HG03045 (cell line): ENCODE measurements at regions not wholly inside any gene's neighbourhood (a gene's known extent, or its start where the extent isn't known, plus 50 kb on each side); places are given as distances from the start of the nearest gene placed in this dataset.
"Not testable (repeated sequence)": the region's sequence is repeated elsewhere in the genome, so short reads cannot be mapped to it uniquely, and the experiment has no call there.

Experiments used
- ATAC-seq: cut with Tn5 transposase; IDR thresholded peaks from one replicate; pipeline ENCODE4 v1.9.1; 2021; ENCODE audit warnings: mild to moderate bottlenecking, moderate library complexity; ENCODE audit not compliant: unreplicated experiment

- ATAC-seq: no peak
Measured at GRCh38 chr14:61171727-61172126, 109.4 kb downstream of the TMEM30B start.

- ATAC-seq: no peak
Measured at GRCh38 chr14:61168141-61168540, 113.0 kb downstream of the TMEM30B start.

GRCh38 chr14:61167642-61168041, 113.5 kb downstream of the TMEM30B start:
- no peak for ATAC-seq

DNA sequence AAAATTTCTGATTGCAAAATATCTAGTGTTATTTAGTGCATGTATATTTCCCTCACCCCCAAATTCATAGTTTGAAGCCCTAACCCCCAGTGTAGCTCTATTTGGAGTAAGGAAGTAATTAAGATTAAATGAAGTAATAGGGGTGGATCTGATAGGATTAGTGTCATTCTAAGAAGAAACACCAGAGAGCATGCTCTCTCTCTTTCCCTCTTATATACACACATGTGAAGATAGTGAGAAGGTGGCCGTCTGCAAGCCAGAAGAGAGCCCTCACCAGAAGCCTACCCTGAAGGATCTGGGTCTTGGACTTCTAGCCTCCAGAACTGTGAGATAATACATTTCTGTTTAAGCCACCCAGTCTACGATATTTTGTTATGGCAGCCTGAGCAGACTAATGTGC, 120.3 kb downstream of the TMEM30B start:
- ATAC-seq: no peak

DNA sequence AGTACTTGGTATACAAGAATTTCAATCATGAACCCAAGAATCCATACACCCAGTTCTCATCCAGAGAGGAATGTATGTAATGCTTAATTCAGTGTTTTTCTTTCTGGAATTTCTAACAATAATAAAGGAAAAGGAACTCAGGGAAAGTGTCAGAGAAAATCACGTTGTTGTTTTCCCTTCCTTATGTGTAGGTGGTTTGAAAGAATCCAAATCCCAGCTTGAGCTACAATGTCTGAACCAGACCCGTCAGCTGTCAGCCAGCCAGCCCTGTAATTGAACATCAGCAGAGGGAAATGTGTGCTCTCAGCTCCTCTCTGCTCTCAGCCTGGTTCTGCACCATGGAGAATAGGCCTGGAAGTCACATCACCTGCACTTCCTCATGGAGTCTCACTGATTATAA, 126.5 kb downstream of the TMEM30B start:
- ATAC-seq: no peak

DNA sequence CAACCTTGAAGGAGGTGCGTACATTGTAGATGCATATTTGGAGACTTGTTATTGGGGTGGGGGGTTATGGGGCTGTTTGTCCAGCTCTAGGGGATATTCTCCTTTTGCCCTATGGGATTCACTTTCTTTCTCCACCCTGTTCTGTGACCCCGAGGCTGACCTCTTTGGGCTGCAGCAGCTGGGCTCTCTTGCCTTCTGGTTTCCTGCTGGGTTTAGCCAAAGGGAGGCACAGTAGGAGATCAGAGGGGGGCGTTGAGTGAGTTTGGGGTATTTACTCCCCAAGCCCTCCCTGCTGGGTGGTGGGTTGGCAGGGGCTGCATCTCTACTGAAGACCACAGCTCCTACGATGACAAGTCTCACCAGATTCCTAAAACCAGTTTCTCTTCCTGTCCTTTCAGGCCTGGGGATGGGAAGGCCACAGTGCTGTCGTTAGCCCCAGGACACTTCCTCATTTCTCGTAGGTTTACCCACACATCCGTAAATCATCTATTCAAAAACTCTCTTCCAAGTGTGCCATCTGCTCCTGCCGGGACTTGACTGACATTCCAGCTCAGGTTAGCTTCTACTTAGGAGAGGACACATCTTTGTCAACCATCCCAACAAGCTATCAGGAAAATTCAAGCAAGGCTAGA, 127.1 kb downstream of the TMEM30B start:
- ATAC-seq: no peak

GRCh38 chr14:61153431-61153830, 127.7 kb downstream of the TMEM30B start:
- ATAC-seq: no peak

DNA sequence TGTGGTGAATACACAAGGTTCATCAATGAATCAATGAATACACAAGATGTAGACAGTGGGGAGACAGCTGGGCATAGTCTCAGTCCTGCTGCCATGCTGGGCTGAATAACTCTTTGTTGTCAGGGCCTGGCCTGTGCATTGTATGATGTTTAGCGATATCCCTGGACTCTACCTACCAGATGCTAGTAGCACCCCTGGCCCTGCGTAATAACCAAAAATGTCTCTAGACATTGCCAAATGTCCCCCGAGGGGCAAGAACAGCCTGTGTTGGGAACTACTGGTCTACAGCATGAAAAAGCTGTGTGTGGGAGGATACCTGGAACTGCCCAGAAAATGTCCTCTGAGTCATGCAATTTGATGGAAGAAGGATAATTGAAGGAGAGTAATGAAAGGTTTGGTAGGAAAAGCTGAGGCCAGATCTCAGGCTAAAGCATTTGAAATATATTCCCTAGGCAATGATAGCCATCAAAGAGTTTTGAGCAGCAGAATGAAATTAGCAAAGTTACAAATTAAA, 128.2 kb downstream of the TMEM30B start:
- no peak for ATAC-seq

DNA sequence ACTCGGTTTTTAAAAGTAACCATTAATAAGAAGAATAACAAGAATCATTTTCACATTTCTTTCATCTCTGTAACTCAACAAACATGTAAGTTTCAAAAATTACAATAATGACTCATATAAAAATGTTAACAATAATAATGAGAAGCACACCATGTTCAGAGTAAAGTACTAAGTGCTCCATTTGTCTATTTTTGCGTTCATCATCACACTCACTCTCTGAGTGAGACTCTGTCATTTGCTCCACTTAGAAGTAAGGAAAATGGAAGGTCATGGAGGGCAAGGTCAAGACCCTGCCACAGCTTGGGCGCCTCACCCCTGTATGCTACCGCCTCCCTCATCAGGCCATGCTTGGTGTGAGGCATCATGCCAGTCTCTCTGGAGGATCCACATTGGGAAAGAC, 129.9 kb downstream of the TMEM30B start:
- no peak for ATAC-seq

GRCh38 chr14:61150851-61151250, 130.3 kb downstream of the TMEM30B start:
- ATAC-seq: no peak

- no peak for ATAC-seq
Measured at GRCh38 chr14:61149896-61150295, 131.2 kb downstream of the TMEM30B start.

GRCh38 chr14:61148742-61149350, 132.3 kb downstream of the TMEM30B start:
- no peak for ATAC-seq

GRCh38 chr14:61147831-61148549, 133.1 kb downstream of the TMEM30B start:
- ATAC-seq: no peak

GRCh38 chr14:61147381-61147821, 133.7 kb downstream of the TMEM30B start:
- ATAC-seq: no peak

GRCh38 chr14:61146899-61147298, 134.2 kb downstream of the TMEM30B start:
- ATAC-seq: no peak

DNA sequence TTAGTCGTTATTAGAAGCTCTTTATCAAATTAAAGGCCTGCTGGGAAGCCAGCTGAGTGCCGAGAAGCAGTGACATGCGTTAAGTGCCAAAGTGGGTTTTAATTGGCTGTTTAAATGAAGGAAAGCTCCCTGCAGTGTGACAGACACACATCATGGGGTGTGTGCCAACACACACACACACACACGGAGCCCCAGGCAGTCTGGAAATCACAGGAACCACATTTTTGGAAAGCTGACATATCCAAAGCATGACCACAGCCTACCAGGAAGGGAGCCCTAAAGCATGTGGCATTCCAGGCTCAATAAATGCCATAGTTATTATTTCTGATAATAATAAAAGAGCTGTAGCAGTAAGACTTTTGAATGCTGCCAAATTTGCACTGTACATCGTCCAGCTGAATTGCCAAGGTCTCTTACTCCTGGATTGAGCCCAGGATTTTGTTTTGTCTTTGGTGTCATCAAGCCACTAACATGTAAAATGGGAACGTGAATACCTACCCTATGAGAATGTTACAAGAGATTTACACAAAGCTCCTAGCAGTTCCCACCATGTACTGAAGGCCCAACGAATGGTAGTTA, 135.1 kb downstream of the TMEM30B start:
- ATAC-seq: no peak

DNA sequence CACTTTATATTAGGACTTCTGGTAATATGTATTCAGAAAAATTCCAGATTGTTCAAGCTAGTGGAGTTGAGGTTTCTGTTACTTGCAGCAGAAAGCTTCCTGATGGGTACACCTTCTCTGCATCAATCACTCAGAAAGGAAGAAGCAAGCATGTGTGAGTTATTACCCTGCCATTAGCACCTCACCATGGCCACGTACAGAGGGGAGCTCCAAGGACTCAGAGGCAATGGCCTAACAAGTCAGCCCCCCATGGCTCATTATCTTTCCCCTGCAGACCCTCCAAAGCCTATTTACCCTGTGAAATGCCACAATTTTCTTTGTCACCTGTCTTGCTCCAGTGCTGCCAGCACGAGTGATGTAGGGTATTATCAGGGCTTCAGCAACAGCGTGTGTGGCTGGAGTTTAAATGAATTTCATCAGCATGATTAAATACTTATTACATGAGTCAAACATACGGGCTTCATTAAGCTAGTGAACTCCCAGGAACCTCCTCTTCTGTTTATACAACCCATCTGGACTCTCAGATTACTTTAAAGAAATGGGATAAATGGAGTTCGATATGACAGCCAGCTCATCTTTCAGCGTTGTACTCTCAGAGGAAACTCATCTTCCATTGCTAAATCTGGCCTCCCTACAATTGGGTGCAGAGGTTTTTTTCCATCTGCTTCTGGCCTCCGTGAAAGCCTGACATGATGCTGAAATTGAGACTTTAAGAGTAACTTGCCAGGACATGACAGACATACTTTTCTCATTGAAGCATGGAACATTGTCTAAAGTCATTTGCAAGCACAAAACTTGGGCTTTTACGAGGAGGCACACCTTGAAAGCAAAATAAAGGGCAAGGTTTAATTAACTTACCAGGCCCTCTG, 135.9 kb downstream of the TMEM30B start:
- ATAC-seq: no peak

DNA sequence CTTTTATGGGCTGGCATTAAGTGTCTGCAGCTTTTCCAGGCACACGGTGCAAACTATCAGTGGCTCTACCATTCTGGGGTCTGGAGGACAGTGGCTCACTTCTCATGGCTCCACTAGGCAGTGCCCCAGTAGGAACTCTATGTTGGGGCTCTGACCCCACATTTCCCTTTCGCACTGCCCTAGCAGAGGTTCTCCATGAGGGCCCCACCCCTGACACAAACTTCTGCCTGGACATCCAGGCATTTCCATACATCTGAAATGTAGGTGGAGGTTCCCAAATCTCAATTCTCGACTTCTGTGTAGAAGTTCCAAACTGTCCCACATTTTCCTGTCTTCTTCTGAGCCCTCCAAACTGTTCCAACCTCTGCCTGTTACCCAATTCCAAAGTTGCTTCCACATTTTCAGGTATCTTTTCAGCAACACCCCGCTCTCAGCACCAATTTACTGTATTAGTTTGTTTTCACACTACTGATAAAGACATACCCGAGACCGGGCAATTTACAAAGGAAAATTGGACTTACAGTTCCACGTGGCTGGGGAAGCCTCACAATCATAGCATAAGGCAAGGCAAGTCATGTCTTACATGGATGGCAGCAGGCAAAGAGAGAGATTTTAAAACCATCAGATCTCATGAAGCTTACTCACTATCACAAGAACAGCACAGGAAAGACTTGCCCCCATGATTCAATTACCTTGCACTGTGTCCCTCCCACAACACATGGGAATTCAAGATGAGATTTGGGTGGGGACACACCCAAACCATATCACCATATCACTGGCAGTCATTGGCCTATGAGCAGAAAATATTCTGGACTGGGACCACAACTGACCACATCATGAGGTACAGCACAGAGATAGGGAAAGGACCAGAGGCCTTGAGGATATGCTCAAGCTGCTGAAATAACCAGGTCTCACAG, 136.8 kb downstream of the TMEM30B start:
- ATAC-seq: not testable (repeated sequence)

GRCh38 chr14:61140872-61141271, 140.3 kb downstream of the TMEM30B start:
- no peak for ATAC-seq

DNA sequence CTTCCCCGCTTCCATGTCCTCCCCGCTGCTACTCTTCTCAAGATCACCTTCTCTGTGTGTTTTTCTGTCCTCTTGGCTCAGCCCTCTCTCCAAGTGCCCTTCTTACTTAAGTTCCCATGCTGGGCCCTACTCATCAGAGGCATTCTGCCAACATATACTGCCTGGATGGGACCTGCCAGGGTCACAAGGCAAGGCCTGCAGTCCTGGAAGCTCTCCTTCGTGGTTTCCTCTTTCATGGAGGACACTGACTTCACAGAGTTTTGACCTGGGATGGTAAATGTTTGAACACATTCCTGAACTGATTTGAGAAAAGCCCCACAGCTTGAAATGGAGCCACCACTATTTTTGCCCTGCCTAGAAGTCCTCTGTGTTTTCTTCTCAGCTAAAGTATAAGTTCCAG, 140.9 kb downstream of the TMEM30B start:
- ATAC-seq: no peak
